Osteocyte (in vitro differentiated cells): ENCODE measurements at regions not wholly inside any gene's neighbourhood (a gene's known extent, or its start where the extent isn't known, plus 50 kb on each side); places are given as distances from the start of the nearest gene placed in this dataset.

Experiments used
- DNase-seq: peaks from one replicate; pipeline ENCODE4 v3.0.0; 2021; ENCODE audit warnings: mixed read lengths; ENCODE audit not compliant: unreplicated experiment; ENCODE audit errors: extremely low spot score
- H3K27ac Mint-ChIP-seq: one replicate; pipeline ENCODE4 v1.8.0; 2021; ENCODE audit warnings: mild to moderate bottlenecking, mixed read lengths; ENCODE audit not compliant: unreplicated experiment
- H3K27me3 Mint-ChIP-seq: one replicate; pipeline ENCODE4 v1.8.0; 2021; ENCODE audit warnings: mixed read lengths; ENCODE audit not compliant: unreplicated experiment
- H3K36me3 Mint-ChIP-seq: one replicate; pipeline ENCODE4 v1.8.0; 2021; ENCODE audit warnings: mixed read lengths; ENCODE audit not compliant: unreplicated experiment
- H3K4me1 Mint-ChIP-seq: one replicate; pipeline ENCODE4 v1.8.0; 2021; ENCODE audit warnings: mixed read lengths; ENCODE audit not compliant: unreplicated experiment
- H3K4me3 Mint-ChIP-seq: one replicate; pipeline ENCODE4 v1.8.0; 2021; ENCODE audit warnings: mild to moderate bottlenecking, moderate library complexity, mixed read lengths; ENCODE audit not compliant: unreplicated experiment
- H3K9me3 Mint-ChIP-seq: one replicate; pipeline ENCODE4 v1.8.0; 2021; ENCODE audit warnings: mixed read lengths; ENCODE audit not compliant: unreplicated experiment
- TF ChIP-seq, protein P1 (sequence below): fragments of 200-600 bp; sonication (generic); IDR thresholded peaks from 2 replicates; pipeline ENCODE4 v1.5.0; 2021; ENCODE audit warnings: antibody characterized with exemption, mild to moderate bottlenecking, moderate library complexity

DNA sequence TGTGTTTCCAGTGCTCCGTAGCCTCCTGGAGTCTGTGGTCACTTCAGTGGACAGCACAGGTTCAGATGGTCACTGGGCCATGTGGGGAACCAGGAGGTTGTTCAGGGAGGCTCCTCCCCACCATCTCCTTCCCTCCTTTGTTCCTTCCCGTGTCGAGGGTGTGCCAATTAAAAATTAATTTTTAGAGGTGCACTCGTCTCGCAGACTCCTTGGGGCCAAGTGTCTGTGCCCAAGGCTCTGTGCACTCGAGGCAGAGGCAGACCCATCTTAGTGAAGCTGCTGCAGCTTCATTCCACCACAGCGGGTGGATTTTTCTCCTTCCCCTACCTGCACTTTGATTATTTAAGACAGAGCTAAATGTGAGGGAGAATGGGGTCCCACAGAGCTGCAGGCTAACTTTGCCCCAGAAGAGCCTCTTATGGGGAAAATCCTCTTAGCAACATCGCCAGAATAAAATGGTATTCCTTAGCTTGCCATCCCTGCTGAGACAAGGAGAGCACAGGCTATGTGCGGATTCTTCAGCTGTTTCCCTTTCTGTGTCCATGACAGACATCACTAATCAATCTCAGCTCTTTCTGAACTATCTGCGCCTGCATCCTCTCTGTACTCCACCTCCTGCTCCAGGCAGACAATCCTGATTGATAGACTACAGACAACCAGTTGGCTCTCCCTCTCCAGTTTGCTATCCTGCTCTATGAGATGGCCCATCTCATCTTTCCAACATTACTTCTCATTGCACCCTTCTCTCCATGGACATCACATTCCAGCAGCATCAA lies 159.5 kb downstream of the VRK1 start:
- no peaks in the 10 kb centered on the region for H3K4me1 Mint-ChIP-seq
- H3K4me3 Mint-ChIP-seq, result no peak overlapping the region
- TF ChIP-seq, protein P1, sequence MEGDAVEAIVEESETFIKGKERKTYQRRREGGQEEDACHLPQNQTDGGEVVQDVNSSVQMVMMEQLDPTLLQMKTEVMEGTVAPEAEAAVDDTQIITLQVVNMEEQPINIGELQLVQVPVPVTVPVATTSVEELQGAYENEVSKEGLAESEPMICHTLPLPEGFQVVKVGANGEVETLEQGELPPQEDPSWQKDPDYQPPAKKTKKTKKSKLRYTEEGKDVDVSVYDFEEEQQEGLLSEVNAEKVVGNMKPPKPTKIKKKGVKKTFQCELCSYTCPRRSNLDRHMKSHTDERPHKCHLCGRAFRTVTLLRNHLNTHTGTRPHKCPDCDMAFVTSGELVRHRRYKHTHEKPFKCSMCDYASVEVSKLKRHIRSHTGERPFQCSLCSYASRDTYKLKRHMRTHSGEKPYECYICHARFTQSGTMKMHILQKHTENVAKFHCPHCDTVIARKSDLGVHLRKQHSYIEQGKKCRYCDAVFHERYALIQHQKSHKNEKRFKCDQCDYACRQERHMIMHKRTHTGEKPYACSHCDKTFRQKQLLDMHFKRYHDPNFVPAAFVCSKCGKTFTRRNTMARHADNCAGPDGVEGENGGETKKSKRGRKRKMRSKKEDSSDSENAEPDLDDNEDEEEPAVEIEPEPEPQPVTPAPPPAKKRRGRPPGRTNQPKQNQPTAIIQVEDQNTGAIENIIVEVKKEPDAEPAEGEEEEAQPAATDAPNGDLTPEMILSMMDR, result no peak
- H3K27me3 Mint-ChIP-seq, result no peaks in the 10 kb centered on the region
- no peaks in the 10 kb centered on the region for H3K36me3 Mint-ChIP-seq
- DNase-seq, result peak; percentile 56
- peaks cover 23% of the 10 kb centered on the region for H3K9me3 Mint-ChIP-seq
- H3K27ac Mint-ChIP-seq, result no peak overlapping the region

DNA sequence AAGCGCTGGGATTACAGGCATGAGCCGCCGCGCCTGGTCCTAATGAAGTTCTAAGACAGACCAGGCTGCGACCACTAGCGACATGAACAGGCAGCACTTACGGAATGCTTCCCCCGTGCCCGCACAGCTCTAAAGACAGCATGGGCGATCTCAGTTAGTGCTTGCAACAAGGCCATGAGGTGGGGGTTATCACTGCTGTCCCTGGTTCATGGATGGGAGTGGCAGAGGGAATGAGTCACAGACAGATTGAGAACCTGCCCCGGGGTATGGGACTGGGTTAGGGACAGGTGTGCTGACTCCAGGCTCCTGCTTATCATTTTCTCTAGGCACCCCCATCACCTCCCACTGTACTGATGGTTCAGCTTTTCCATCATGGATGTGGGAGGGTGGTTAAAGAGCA lies 160.9 kb downstream of the VRK1 start:
- TF ChIP-seq, protein P1, result no peak
- Mint-ChIP-seq H3K9me3 (peaks cover 23% of the 10 kb centered on the region), H3K27me3 (no peaks in the 10 kb centered on the region), H3K27ac (no peak overlapping the region), H3K4me1 (no peaks in the 10 kb centered on the region), H3K36me3 (no peaks in the 10 kb centered on the region), H3K4me3 (no peak overlapping the region)
- peak; percentile 75 for DNase-seq

DNA sequence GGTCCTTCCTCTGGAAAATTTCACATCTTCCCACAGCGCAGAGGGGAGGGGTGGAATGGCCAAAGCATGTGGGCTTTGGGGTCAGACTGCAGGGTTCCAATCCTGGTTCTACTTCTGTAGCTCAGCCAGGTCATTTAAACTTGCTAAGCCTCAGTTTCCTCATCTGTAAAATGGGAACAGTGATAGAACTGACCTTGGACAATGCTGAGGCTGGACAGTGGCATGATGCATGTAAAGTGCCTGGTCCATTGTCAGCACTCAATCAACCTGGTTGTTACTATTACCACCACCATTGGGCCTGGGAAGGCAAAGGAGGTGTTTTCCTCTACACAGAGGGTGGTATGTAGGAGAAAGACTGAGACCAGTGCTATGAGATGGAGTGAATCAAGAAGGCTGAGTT lies 162.8 kb downstream of the VRK1 start:
- no peaks in the 10 kb centered on the region for H3K27me3 Mint-ChIP-seq
- peaks cover 28% of the 10 kb centered on the region for H3K9me3 Mint-ChIP-seq
- no peak overlapping the region for H3K4me3 Mint-ChIP-seq
- TF ChIP-seq, protein P1, result no peak
- H3K36me3 Mint-ChIP-seq, result no peaks in the 10 kb centered on the region
- H3K4me1 Mint-ChIP-seq, result no peaks in the 10 kb centered on the region
- peak; percentile 62 for DNase-seq
- no peak overlapping the region for H3K27ac Mint-ChIP-seq

DNA sequence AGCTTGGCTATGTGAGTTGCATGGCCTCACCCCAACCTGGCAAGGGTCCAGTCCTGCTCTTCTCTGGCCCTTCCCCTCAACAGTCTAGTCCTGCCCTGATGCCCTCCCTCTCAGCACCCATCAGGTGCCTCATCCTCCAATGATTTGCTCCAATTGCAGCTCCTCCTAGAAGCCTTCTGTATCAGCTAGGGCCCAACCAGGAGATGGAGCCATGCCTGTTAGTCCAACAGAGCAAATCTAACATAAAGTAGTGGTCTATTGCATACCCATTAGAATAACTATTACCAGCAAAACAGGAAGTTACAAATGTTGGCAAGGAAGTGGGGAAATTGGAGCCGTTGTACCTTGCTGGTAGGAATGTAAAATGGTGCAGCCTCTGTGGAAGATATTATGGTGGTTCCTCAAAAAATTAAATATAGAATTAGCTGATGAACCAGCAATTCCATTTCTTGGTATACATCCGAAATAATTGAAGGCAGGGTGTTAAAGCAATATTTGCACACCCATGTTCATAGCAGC lies 163.5 kb downstream of the VRK1 start:
- Mint-ChIP-seq H3K36me3 (no peaks in the 10 kb centered on the region), H3K27me3 (no peaks in the 10 kb centered on the region), H3K9me3 (peaks cover 24% of the 10 kb centered on the region), H3K4me3 (no peak overlapping the region), H3K4me1 (no peaks in the 10 kb centered on the region), H3K27ac (no peak overlapping the region)
- TF ChIP-seq, protein P1, result no peak
- no peak for DNase-seq

DNA sequence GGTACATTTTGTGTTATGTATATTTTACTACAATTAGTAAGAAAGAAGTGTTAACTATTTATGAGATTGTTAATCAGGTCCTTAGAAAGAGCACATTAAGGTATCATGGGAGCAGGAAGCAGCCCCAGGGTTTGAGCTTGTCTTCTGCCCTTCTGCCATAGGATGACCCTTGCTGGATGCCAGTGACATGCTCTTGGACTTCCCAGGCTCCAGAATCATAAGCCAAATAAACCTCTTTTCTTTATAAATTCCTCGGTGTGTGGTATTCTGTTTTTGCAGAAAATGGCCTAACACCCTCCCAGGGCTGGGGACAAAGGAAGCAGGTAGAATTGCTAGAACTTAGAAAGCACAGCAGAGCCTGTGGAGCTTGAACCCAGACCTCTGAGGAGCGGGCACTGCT lies 164.7 kb downstream of the VRK1 start:
- Mint-ChIP-seq H3K4me1 (no peaks in the 10 kb centered on the region), H3K4me3 (no peak overlapping the region), H3K27me3 (no peaks in the 10 kb centered on the region), H3K9me3 (peaks cover 27% of the 10 kb centered on the region), H3K27ac (no peak overlapping the region), H3K36me3 (no peaks in the 10 kb centered on the region)
- TF ChIP-seq, protein P1, result no peak
- no peak for DNase-seq
